Nucleus accumbens (tissue), 56 donors: ENCODE measurements at regions not wholly inside any gene's neighbourhood (a gene's known extent, or its start where the extent isn't known, plus 50 kb on each side); places are given as distances from the start of the nearest gene placed in this dataset.
"Not testable (repeated sequence)": the region's sequence is repeated elsewhere in the genome, so short reads cannot be mapped to it uniquely, and the experiment has no call there.

Source experiments
- DNase-seq, 56 donors: peaks; one replicate each; lab custom pipeline; 2025; lab: John Stamatoyannopoulos, UW

GRCh38 chr2:129375632-129376425 lies 603.6 kb upstream of the RAB6C start:
- peak in 25 of 56 donors; percentile 5 to 74 (median 35) for DNase-seq

DNA sequence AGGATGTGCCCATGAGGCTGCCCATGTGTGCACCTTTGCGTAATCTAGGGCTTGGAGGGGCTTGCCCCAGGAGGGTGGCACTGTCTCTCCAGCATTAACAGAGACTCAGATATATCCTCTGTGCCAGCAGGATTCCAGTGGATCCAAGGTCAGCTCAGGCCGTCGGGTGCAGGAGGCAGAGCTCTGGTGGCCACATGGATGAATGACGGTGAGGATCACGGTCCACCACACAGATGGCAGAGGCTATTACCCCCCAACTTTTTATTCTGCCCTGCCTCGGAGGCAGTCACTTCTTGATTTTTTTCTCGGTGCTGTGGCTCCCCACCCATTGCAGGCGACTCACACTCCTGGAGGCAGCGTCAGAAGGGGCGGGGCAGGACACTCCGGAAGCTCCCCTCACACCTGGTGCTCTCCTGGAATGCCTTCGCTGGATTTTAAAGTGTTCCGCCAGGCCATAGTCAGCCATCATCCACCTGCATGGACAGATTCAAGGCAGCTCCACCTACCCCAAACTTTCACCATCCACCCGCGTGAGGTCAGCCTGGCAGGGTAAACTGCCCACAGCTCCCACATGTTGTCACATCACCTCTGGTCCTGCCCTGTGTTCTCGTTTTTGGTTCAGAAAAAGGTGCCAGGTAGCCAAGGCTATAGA lies 602.9 kb upstream of the RAB6C start:
- DNase-seq, result no peak

- no peak for DNase-seq
Observed at GRCh38 chr2:129377078-129377469, 602.4 kb upstream of the RAB6C start.

GRCh38 chr2:129378186-129378585 lies 601.3 kb upstream of the RAB6C start:
- DNase-seq, result no peak

- no peak for DNase-seq
Observed at GRCh38 chr2:129379411-129379810, 600.1 kb upstream of the RAB6C start.

DNA sequence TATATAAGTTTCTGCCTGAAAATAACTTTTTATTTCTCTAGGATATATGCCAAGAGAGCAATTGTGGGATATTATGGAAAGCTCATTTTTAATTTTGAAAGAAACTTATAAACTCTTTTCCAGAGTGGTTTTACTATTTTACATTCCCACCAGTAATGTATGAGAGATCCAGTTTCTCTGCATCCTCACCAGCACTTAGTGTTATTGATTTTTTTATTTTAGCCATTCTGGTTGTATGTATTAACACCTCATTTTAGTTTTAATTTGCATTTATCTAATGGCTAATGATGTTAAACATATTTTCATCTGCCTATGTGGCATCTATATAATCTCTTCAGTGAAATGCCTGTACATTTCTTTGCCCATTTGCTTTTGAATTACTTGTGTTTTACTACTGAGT lies 597.7 kb upstream of the RAB6C start:
- no peak for DNase-seq

DNA sequence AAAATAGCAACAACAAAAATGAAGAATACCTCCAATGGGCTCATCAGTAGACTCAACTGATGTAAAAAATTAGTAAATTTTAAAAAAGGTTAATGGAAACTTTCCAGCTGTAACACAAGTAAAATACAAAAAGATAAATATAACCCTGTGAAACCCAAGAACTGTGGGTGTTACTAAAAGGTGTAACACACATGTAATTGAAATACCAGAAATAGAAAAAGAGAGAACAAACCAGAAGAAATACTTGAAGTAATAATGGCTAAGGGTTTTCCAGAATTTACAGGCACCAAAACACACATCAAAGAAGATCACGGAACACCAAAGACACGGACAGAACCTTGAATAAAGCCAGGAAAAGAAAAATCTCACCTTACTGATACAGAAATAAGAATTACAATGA lies 590.6 kb upstream of the RAB6C start:
- DNase-seq, result no peak

DNA sequence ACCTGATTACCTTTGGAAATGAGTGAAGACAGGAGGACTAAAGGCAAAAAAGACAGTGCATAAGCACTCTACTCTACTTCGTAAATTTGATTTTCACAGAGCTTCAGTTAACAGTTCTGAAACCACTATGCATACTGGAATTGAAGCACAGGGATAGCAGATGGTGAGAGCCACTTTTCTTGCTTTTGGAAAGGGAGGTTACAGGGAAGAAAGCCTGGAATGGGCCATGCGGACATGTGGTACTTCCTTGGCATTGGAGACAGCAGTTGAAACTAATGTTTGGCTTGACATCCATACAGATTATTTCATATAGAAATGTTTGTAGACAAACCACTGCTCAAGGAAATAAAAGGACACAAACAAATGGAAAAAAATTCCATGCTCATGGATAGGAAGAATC lies 585.6 kb upstream of the RAB6C start:
- DNase-seq, result no peak

DNA sequence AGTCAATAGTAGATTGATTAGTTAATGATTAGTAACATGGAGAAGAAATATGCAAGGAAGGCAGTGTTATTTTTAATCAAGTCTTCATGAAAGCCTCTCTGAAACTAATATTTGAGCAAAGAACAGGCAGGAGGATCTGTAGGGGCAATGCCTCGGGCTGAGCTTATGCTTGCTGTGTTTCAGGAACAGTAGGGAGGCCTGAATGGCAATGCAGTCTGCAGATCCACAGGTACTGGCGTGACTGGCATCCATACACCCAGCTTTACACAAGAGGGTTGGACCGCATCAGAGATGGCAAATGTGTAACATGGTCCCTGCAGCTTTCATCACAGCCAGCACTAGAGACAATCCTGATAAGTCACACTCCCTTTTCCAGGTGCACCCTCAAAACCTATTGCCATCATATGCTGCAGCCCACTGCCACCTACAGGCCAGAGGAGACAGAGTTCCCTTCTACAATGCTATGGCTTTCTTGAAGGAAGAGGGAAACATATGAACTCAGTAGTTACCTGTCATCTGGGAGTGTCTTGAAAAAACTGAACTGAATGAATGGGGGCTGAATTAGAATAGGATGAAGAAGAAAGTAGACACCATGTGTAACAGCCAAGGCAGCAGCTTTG lies 582.4 kb upstream of the RAB6C start:
- peak in 21 of 56 donors; percentile 14 to 69 (median 32) for DNase-seq

DNA sequence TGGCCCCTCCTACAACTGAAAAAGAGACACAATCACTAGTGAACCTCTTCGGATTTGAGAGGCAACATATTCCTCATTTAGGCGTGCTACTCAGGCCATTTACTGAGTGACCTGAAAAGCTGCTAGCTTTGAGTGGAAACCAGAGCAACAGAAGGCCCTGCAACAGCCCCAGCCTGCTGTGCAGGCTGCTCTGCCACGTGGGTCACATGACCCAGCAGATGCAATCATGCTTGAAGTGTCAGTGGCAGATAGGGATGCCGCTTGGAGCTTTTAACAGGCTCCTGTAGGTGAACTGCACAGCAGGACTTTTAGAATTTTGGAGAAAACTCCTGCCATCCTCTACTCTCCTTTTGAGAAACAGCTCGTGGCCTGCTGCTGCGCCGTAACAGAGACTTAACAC lies 578.6 kb upstream of the RAB6C start:
- DNase-seq, result peak in 1 of 56 donors; percentile 3

DNA sequence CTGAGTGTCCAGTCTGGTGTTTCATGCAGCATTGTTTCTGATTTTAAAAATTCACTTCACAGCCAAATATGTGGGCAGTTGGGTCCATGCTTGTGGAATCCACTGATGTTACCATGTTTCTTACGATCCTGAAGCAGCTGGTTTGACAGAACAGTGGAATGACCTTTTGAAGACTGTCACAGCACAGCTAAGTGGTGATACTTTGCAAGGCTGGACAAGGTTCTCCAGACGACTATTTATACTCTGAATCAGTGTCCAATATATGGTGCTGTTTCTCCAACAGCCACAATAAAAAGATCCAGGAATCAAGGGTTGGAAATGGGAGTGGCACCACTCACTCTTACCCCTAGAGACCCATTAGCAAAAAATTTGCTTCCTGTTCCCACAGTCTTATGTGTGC lies 577.4 kb upstream of the RAB6C start:
- DNase-seq, result no peak

- no peak for DNase-seq
Observed at GRCh38 chr2:129404000-129404685, 575.3 kb upstream of the RAB6C start.

GRCh38 chr2:129408570-129408969 lies 570.9 kb upstream of the RAB6C start:
- no peak for DNase-seq

DNA sequence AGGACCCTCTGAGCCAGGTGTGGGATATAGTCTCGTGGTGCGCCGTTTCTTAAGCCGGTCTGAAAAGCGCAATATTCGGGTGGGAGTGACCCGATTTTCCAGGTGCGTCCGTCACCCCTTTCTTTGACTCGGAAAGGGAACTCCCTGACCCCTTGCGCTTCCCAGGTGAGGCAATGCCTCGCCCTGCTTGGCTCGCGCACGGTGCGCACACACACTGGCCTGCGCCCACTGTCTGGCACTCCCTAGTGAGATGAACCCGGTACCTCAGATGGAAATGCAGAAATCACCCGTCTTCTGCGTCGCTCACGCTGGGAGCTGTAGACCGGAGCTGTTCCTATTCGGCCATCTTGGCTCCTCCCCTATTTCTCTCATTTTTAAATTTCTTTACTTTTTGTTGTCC lies 562.4 kb upstream of the RAB6C start:
- DNase-seq, result not testable (repeated sequence)

DNA sequence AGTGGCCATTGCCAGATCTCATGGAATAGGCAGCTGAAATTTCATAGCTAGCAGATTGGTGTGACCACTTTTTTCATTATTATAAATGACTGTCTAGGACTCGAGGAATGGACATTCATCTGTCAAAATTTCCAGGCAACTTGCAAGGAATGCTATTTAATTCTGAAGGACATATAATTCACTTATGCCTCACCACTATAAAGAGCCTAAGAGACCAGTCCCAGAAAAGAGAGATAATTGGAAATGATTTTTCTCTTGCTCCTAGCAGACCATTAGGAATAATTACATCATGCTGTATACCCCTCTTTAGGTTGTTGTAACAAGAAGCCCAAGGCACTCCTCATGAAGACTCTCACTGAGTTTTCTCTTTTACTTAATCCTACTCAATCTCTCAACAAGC lies 557.4 kb upstream of the RAB6C start:
- no peak for DNase-seq

DNA sequence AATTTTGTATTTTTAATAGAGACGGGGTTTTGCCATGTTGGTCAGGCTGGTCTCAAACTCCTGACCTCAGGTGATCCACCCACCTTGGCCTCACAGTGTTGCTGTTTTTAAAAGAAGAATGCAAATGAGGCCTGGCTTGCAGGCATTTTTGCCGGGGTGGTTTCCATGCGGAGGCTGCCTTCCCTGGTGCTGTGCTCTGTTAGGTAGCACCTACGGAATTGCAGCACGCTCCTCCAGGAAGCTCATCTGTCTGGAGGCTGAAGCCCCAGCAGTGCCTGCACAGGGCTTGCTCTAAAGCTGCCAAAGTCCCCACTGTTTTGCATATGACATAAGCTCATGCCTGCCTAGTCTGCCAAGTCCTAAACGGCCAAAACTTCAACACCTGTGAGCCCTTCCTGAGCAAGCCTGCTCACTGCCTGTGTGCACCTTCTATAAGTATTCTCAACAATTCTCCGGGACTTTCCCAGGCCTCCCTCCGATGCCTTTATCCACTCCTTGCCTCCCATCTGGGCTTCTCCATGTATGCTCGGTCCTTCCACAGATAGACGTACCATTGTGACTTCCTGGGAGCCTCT lies 551.3 kb upstream of the RAB6C start:
- peak in 1 of 56 donors; percentile 21 for DNase-seq

GRCh38 chr2:129430911-129431310 lies 548.6 kb upstream of the RAB6C start:
- DNase-seq, result no peak

- DNase-seq, result no peak
Observed at GRCh38 chr2:129431881-129432280, 547.6 kb upstream of the RAB6C start.

DNA sequence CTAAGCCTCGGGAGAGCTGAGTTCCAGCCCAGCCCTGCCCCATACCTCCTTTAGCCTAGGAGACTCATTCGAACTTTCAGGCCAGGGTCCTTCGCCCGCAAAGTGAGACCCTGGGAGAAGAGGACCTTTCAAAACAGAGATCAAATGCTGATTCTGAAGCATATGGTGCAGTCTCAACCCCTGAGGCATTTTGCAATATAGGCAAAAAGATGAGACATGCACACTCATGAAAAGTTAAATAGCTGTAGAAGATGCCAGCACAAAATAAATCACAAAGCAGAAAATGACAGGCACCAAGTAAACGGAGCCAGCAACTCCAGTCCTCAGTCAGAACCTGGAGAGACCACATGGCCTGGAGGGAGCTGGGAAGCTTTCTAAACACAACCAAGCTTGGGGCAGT lies 542.7 kb upstream of the RAB6C start:
- no peak for DNase-seq

DNA sequence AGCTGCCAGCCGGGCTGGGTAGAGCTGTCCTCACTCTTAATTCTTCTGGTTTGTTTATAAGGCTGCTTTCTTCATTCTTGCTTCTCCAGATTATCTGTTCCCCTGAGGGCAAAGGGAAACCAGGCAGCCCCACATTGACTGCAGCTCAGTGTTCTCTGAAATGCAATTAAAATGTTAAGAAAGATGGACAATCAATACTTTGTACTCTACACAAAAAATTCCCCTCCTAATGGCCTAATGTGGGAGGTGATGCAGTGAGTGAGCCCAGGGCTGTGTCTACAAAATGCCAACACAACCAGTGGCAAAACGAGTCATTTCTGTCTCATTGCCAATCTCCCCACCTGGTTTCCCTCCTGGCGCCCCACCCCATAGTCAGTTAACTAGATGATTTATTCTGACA lies 541.7 kb upstream of the RAB6C start:
- no peak for DNase-seq
